NCI-H2171 (cell line): ENCODE measurements at regions not wholly inside any gene's neighbourhood (a gene's known extent, or its start where the extent isn't known, plus 50 kb on each side); places are given as distances from the start of the nearest gene placed in this dataset.
"Not testable (repeated sequence)": the region's sequence is repeated elsewhere in the genome, so short reads cannot be mapped to it uniquely, and the experiment has no call there.

Source experiments
- DNase-seq: peaks from one replicate; lab custom pipeline; 2025; lab: John Stamatoyannopoulos, UW

GRCh38 chr1:95770581-95770980 is 536.6 kb downstream of the RWDD3 start:
- no peak for DNase-seq

DNA sequence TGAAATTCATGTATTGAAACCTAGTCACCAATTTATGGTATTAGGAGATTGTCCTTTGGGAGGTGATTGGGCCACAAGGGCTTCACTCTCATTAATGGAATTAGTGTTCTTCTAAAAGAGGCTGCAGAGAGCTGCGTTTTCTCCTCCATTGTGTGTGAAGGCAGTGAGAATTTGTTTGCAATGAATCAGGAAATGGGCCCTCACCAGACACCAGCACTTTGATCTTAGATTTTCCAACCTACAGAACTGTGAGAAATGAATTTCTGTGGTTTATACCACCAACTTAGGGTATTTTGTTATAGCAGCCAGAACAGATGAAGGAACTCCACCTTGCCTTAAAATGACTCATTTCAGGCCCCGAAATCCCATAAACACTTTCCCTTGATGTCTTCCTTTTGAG is 544.2 kb downstream of the RWDD3 start:
- DNase-seq, result no peak

GRCh38 chr1:95780836-95781235 is 546.8 kb downstream of the RWDD3 start:
- no peak for DNase-seq

GRCh38 chr1:95790136-95790535 is 556.1 kb downstream of the RWDD3 start:
- DNase-seq, result no peak

DNA sequence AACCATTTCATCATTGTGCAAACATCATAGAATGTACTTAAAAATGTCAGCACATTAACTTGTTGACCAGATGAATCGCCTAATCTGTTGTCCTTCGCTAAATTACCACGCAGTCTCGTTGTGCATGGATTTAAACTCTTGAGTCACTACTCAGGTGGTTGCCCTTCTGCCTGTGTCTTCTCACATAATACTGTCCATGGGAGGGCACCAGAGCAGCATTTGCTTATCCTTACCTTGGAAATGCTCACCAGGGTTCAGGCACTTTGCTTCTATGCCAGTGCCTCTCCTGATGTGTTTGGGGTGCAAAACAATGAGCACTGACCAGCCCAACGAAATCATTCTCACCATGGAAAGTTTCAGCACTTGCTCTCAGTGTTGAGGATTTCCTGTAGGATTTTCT is 559.9 kb downstream of the RWDD3 start:
- no peak for DNase-seq

DNA sequence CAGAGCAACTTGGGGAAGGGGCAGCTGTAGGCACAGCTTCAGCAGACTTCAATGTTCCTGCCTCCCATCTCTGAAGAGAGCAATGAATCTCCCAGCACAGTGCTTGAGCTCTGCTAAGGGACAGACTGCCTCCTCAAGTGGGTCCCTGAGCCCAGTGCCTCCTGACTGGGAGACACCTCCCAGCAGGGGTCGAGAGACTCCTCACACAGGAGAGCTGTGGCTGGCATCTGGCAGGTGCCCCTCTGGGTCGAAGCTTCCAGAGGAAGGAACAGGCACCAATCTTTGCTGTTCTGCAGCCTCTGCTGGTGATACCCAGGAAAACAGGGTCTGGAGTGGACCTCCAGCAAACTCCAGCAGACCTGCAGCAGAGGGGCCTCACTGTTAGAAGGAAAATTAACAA is 563.8 kb downstream of the RWDD3 start:
- DNase-seq, result not testable (repeated sequence)

DNA sequence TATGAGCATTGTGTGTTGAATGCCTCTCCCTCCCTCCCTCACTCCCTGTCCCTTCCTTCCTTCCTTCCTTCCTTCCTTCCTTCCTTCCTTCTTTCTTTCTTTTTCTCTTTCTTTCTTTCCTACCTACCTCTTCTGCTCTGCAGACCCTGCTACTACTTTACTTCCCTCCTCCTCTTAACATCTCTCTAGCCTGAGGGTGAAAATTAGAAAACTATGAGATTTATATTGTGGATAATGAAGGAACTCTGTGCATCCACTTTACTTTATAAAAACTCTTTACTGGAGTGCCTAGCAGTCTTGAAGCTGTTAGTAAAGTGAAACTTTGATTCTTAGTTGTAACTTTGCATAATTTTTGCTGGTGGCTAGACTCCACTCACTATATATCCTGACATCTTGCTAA is 572.2 kb downstream of the RWDD3 start:
- no peak for DNase-seq

DNA sequence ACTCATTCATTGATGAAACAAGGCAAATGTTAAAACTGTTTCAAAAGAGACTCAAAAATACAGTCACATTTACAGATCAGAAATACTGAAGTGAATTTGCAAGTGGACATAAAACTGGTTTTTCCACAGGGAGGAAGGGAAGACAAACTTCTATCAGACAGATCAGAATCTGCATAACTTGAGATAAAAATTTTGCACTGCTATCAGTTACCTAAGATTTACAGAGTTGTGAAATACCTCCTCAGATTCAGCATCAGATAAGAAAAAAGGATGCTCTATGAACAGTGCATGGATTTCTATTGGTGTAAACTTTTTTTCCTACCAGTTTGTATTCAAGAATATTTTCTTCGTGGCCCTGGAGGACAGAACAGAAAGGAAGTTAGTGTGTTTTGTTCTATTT is 575.4 kb downstream of the RWDD3 start:
- no peak for DNase-seq

DNA sequence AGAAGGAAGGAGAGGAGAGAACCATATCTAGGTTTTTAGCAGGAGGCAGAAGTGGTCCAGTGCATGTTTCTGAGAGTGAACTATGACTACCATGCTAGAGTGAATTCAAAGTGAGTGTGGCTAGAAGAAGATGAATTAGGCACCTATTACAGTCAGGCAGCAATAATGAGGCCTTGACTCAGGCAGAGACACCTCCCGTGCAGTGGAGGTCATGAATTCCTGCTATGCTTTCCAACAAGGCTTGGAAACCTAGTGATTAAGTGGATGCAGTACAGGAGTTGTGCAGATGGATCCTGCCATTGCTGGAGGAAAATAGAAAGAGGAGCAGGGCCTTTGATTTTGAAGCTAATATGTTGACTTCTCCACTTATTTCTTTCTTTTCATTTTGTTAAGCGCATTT is 581.5 kb downstream of the RWDD3 start:
- no peak for DNase-seq

GRCh38 chr1:95829556-95829955 is 595.5 kb downstream of the RWDD3 start:
- DNase-seq, result peak; percentile 8

DNA sequence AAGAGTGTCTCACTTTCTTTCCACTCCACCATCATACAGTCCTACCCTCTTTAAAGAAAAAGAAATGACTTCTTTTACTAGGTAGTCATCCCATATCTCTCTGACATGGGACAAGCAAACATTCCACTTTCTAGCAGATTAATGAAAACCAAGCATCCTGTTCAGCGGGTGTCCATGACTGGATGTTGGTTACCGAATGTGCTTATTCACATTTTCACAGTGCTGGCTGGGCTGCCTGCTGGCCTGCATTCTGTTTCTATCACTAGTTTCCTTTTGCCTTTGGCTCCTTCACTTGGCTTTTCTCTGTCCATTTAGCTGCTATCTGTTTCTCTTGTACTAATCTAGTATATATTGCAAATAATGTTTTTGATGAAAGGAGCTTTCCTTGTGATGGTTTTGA is 598.4 kb downstream of the RWDD3 start:
- no peak for DNase-seq

DNA sequence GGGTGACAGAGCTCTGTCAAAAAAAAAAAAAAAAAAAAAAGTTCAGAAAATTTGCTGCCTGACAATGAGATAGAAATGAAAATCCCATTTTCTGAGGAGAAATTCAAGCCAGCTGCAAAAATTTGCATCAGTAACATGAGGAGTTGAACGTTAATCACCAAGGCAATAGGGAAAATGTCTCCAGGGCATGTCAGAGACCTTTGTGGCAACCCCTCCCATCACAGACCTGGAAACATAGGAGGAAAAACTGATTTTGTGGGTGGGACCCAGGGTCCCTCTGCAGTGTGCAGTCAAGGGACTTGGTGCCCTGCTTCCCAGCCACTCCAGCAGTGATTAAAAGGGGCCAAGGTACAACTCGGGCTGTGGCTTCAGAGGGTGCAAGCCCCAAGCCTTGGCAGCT is 615.4 kb downstream of the RWDD3 start:
- DNase-seq, result no peak

DNA sequence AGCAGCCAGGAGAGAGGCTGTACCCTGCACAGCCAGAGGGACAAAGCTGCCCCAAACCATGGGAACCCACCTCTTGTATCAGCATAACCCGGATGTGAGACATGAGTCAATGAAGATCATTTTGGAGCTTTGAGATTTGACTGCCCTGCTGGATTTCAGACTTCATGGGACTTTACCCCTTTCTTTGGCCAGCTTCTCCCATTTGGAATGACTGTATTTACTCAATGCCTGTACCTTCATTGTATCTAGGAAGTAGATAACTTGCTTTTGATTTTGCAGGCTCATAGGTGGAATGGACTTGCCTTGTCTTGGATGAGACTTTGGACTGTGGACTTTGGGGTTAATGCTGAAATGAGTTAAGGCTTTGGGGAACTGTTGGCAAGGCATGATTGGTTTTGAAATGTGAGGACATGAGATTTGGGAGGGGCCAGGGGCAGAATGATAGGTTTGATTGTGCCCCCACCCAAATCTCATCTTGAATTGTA is 616.2 kb downstream of the RWDD3 start:
- DNase-seq, result no peak

GRCh38 chr1:95850763-95851162 is 616.8 kb downstream of the RWDD3 start:
- no peak for DNase-seq

DNA sequence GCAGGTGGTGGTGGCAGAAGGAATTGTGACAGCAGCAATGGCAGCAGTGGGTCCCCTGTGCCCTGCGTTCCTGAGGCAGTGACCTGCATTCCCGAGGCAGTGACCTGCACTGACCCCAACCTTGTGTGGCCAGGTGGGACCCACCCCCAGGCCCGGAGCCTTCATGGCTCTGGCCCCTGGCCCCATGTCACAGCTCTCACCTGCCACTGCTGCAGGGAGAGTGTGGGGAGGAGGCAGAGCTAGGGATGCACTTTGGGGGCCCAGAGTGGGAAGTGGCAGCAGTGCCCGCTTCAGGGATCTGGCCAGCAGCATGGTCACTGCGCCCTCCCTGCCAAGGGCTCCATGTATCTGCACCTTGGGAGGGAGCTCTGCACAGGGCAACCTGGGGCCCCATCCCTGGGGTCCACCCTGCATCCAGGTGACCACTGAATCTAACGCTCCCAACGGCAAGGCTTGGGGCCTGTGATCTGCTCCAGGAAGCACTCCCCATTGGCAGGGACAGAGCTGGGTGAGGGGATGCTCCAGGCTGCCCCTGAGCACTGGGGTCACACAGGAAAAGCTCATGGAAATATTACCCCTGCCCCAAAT is 618.6 kb downstream of the RWDD3 start:
- DNase-seq, result no peak

- DNase-seq, result no peak
Measured at GRCh38 chr1:95854457-95854856, 620.4 kb downstream of the RWDD3 start.

GRCh38 chr1:95863086-95863485 is 629.1 kb downstream of the RWDD3 start:
- no peak for DNase-seq

- DNase-seq, result no peak
Measured at GRCh38 chr1:95865769-95866168, 631.8 kb downstream of the RWDD3 start.

DNA sequence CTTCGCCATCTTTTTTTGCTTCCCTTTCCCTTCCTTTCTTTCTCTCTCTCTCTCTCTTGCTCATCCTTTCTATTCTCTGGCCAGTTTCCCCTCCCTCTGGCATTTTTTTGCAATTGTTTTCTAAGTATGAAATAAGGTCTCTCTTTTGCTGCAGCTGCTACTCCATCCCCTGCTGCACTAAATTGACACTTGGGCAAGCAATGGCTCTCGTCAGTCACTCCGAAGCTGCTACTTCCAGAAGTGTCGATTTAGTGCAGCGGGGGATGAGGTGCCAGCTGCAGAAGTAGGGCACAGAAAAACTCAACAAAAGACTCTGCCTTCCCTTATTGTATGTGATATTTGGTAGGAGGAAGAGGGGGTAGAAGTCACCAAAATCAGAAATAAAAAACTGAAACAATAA is 642.3 kb downstream of the RWDD3 start:
- no peak for DNase-seq

- DNase-seq, result no peak
Measured at GRCh38 chr1:95879498-95880050, 645.6 kb downstream of the RWDD3 start.

DNA sequence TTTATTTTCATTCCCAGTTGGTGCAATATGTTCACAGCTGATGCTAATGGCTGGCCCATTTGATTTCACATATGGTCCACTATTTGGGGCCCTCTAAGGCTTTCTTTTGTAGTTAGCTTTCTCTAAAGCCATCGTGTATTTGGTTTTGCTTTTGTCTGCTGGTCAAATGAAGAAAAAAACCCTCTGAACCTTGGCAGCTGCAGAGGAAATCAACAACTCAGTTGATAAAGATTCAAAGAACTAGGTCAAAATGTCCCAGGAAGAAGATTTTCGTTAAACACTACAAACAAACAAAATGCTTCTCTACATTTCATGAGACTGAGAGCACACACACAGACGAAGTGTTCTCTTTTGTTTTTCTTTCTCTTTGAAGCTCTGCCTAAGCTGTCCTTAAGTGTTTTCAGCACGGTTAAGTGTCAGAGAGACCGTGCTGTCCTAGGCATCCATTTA is 655.0 kb downstream of the RWDD3 start:
- no peak for DNase-seq

DNA sequence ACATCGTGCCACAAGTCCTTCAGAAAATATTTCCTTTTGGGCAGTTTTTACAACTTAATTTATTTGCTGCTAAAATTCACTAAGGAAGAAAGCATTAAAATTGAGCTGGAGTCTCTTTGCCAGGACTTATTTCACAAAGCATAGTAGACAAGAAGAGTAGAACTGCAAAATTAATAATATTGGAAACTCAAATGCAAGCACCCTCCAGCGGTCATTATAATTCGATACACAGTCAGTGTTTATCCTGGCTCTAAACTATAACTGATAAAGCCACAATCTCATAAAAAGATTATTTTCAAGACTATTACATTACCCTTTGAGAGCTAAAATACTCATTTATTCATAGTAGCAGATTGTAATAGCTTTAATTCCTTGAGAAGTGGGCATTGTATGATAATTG is 655.4 kb downstream of the RWDD3 start:
- no peak for DNase-seq

GRCh38 chr1:95893921-95894320 is 659.9 kb downstream of the RWDD3 start:
- DNase-seq, result no peak

DNA sequence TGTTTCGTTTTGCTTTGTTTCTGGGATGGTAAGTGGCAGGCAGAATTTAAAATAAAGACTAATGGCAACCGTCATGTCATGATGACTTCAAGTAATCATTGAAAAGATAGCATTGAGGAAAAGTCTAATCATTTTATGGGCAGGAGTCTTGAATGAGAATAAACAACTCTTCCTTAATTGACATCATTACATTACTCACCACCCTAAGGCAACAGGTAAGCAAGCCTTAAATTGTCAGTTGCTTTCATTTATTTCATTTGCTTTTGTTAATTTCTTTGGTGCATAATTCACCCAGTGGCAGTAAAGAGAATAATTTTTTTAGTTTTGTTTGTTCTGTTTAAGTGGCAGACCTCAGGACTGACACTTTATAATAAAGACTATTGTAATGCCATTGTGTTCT is 669.0 kb downstream of the RWDD3 start:
- DNase-seq, result no peak
